ENCODE measurements at regions not wholly inside any gene's neighbourhood (a gene's known extent, or its start where the extent isn't known, plus 50 kb on each side); places are given as distances from the start of the nearest gene placed in this dataset.
"Not testable (repeated sequence)": the region's sequence is repeated elsewhere in the genome, so short reads cannot be mapped to it uniquely, and the experiment has no call there.

- no peak overlapping the region for H3K4me3 ChIP-seq (ENCODE audit: low read depth, low read length)
- H3K36me3 ChIP-seq (ENCODE audit: control insufficient read depth, insufficient read depth, low read length): no peaks in the 10 kb centered on the region
- no peak overlapping the region for H3K27ac ChIP-seq (ENCODE audit: low read depth, low read length)
- no peaks in the 10 kb centered on the region for H3K27me3 ChIP-seq (ENCODE audit: control insufficient read depth, insufficient read depth, low read length)
- no peaks in the 10 kb centered on the region for H3K9me3 ChIP-seq (ENCODE audit: control insufficient read depth, insufficient read depth, low read length)
- no peak for DNase-seq (ENCODE audit: low read depth in 4 of 6, low spot score in 6 of 6)
- H3K4me1 ChIP-seq (ENCODE audit: control insufficient read depth, insufficient read depth, low read length): no peaks in the 10 kb centered on the region
Measured at GRCh38 chr6:94835264-94835663, 742.1 kb upstream of the MANEA start.

- Histone ChIP-seq H3K9me3 (ENCODE audit: control insufficient read depth, insufficient read depth, low read length) (no peaks in the 10 kb centered on the region), H3K4me1 (ENCODE audit: control insufficient read depth, insufficient read depth, low read length) (no peaks in the 10 kb centered on the region), H3K36me3 (ENCODE audit: control insufficient read depth, insufficient read depth, low read length) (no peaks in the 10 kb centered on the region), H3K27me3 (ENCODE audit: control insufficient read depth, insufficient read depth, low read length) (no peaks in the 10 kb centered on the region), H3K27ac (ENCODE audit: low read depth, low read length) (no peak overlapping the region), H3K4me3 (ENCODE audit: low read depth, low read length) (no peak overlapping the region)
- no peak for DNase-seq (ENCODE audit: low read depth in 4 of 6, low spot score in 6 of 6)
Measured at GRCh38 chr6:94813806-94814205, 763.5 kb upstream of the MANEA start.

GRCh38 chr6:94801344-94801743 is 776.0 kb upstream of the MANEA start:
- Histone ChIP-seq H3K27me3 (ENCODE audit: control insufficient read depth, insufficient read depth, low read length) (no peaks in the 10 kb centered on the region), H3K36me3 (ENCODE audit: control insufficient read depth, insufficient read depth, low read length) (no peaks in the 10 kb centered on the region), H3K4me1 (ENCODE audit: control insufficient read depth, insufficient read depth, low read length) (no peaks in the 10 kb centered on the region), H3K9me3 (ENCODE audit: control insufficient read depth, insufficient read depth, low read length) (no peaks in the 10 kb centered on the region), H3K27ac (ENCODE audit: low read depth, low read length) (no peak overlapping the region), H3K4me3 (ENCODE audit: low read depth, low read length) (no peak overlapping the region)
- DNase-seq (ENCODE audit: low read depth in 4 of 6, low spot score in 6 of 6): peak in 1 of 6 donors; percentile 9
- no CpG with 5 or more reads among the region's 3 CpGs for WGBS (ENCODE audit: insufficient coverage)

- Histone ChIP-seq H3K4me1 (ENCODE audit: control insufficient read depth, insufficient read depth, low read length) (no peaks in the 10 kb centered on the region), H3K36me3 (ENCODE audit: control insufficient read depth, insufficient read depth, low read length) (no peaks in the 10 kb centered on the region), H3K27me3 (ENCODE audit: control insufficient read depth, insufficient read depth, low read length) (no peaks in the 10 kb centered on the region), H3K9me3 (ENCODE audit: control insufficient read depth, insufficient read depth, low read length) (no peaks in the 10 kb centered on the region), H3K27ac (ENCODE audit: low read depth, low read length) (no peak overlapping the region), H3K4me3 (ENCODE audit: low read depth, low read length) (no peak overlapping the region)
- WGBS (ENCODE audit: insufficient coverage): 86% methylated on average over 3 of the region's 4 CpGs
- no peak for DNase-seq (ENCODE audit: low read depth in 4 of 6, low spot score in 6 of 6)
Measured at GRCh38 chr6:94785514-94785913, 791.8 kb upstream of the MANEA start.

GRCh38 chr6:94785081-94785480 is 792.3 kb upstream of the MANEA start:
- WGBS (ENCODE audit: insufficient coverage): 83% methylated on average over 2 of the region's 2 CpGs

GRCh38 chr6:94769197-94769596 is 808.1 kb upstream of the MANEA start:
- Histone ChIP-seq H3K4me3 (ENCODE audit: low read depth, low read length) (no peak overlapping the region), H3K27me3 (ENCODE audit: control insufficient read depth, insufficient read depth, low read length) (no peaks in the 10 kb centered on the region), H3K9me3 (ENCODE audit: control insufficient read depth, insufficient read depth, low read length) (no peaks in the 10 kb centered on the region), H3K36me3 (ENCODE audit: control insufficient read depth, insufficient read depth, low read length) (no peaks in the 10 kb centered on the region), H3K27ac (ENCODE audit: low read depth, low read length) (no peak overlapping the region), H3K4me1 (ENCODE audit: control insufficient read depth, insufficient read depth, low read length) (no peaks in the 10 kb centered on the region)
- 100% methylated on average over 1 of the region's 1 CpG for WGBS (ENCODE audit: insufficient coverage)
- no peak for DNase-seq (ENCODE audit: low read depth in 4 of 6, low spot score in 6 of 6)

More at GRCh38 chr6:94785081-94785480, 792.3 kb upstream of the MANEA start:
- not testable (repeated sequence) for H3K4me1 ChIP-seq (ENCODE audit: control insufficient read depth, insufficient read depth, low read length); H3K9me3 ChIP-seq (ENCODE audit: control insufficient read depth, insufficient read depth, low read length); DNase-seq (ENCODE audit: low read depth in 4 of 6, low spot score in 6 of 6); H3K36me3 ChIP-seq (ENCODE audit: control insufficient read depth, insufficient read depth, low read length); H3K4me3 ChIP-seq (ENCODE audit: low read depth, low read length); H3K27ac ChIP-seq (ENCODE audit: low read depth, low read length); H3K27me3 ChIP-seq (ENCODE audit: control insufficient read depth, insufficient read depth, low read length)

GRCh38 chr6:94751641-94752329 is 825.5 kb upstream of the MANEA start:
- no peaks in the 10 kb centered on the region for H3K4me1 ChIP-seq (ENCODE audit: control insufficient read depth, insufficient read depth, low read length)
- no peaks in the 10 kb centered on the region for H3K36me3 ChIP-seq (ENCODE audit: control insufficient read depth, insufficient read depth, low read length)
- H3K27ac ChIP-seq (ENCODE audit: low read depth, low read length): no peak overlapping the region
- DNase-seq (ENCODE audit: low read depth in 4 of 6, low spot score in 6 of 6): no peak
- 100% methylated on average over 1 of the region's 3 CpGs for WGBS (ENCODE audit: insufficient coverage)
- H3K4me3 ChIP-seq (ENCODE audit: low read depth, low read length): no peak overlapping the region
- H3K9me3 ChIP-seq (ENCODE audit: control insufficient read depth, insufficient read depth, low read length): no peaks in the 10 kb centered on the region
- no peaks in the 10 kb centered on the region for H3K27me3 ChIP-seq (ENCODE audit: control insufficient read depth, insufficient read depth, low read length)

- 86% methylated on average over 2 of the region's 2 CpGs for WGBS (ENCODE audit: insufficient coverage)
- H3K4me1 ChIP-seq (ENCODE audit: control insufficient read depth, insufficient read depth, low read length): no peaks in the 10 kb centered on the region
- no peak for DNase-seq (ENCODE audit: low read depth in 4 of 6, low spot score in 6 of 6)
- no peaks in the 10 kb centered on the region for H3K36me3 ChIP-seq (ENCODE audit: control insufficient read depth, insufficient read depth, low read length)
- no peaks in the 10 kb centered on the region for H3K9me3 ChIP-seq (ENCODE audit: control insufficient read depth, insufficient read depth, low read length)
- H3K4me3 ChIP-seq (ENCODE audit: low read depth, low read length): no peak overlapping the region
- H3K27ac ChIP-seq (ENCODE audit: low read depth, low read length): no peak overlapping the region
- H3K27me3 ChIP-seq (ENCODE audit: control insufficient read depth, insufficient read depth, low read length): no peaks in the 10 kb centered on the region
Measured at GRCh38 chr6:94736236-94736635, 841.1 kb upstream of the MANEA start.

GRCh38 chr6:94735270-94735669 is 842.1 kb upstream of the MANEA start:
- Histone ChIP-seq H3K4me3 (ENCODE audit: low read depth, low read length) (no peak overlapping the region), H3K27ac (ENCODE audit: low read depth, low read length) (no peak overlapping the region), H3K36me3 (ENCODE audit: control insufficient read depth, insufficient read depth, low read length) (no peaks in the 10 kb centered on the region), H3K27me3 (ENCODE audit: control insufficient read depth, insufficient read depth, low read length) (no peaks in the 10 kb centered on the region), H3K4me1 (ENCODE audit: control insufficient read depth, insufficient read depth, low read length) (no peaks in the 10 kb centered on the region), H3K9me3 (ENCODE audit: control insufficient read depth, insufficient read depth, low read length) (no peaks in the 10 kb centered on the region)
- WGBS (ENCODE audit: insufficient coverage): 85% methylated on average over 5 of the region's 7 CpGs
- no peak for DNase-seq (ENCODE audit: low read depth in 4 of 6, low spot score in 6 of 6)

- no peak for DNase-seq (ENCODE audit: low read depth in 4 of 6, low spot score in 6 of 6)
- no CpG with 5 or more reads among the region's 1 CpG for WGBS (ENCODE audit: insufficient coverage)
- no peak overlapping the region for H3K4me3 ChIP-seq (ENCODE audit: low read depth, low read length)
- H3K4me1 ChIP-seq (ENCODE audit: control insufficient read depth, insufficient read depth, low read length): no peaks in the 10 kb centered on the region
- H3K27me3 ChIP-seq (ENCODE audit: control insufficient read depth, insufficient read depth, low read length): no peaks in the 10 kb centered on the region
- H3K36me3 ChIP-seq (ENCODE audit: control insufficient read depth, insufficient read depth, low read length): no peaks in the 10 kb centered on the region
- H3K27ac ChIP-seq (ENCODE audit: low read depth, low read length): no peak overlapping the region
- no peaks in the 10 kb centered on the region for H3K9me3 ChIP-seq (ENCODE audit: control insufficient read depth, insufficient read depth, low read length)
Measured at GRCh38 chr6:94734751-94735150, 842.6 kb upstream of the MANEA start.
